Pancreas (tissue), 10 donors: ENCODE measurements at regions not wholly inside any gene's neighbourhood (a gene's known extent, or its start where the extent isn't known, plus 50 kb on each side); places are given as distances from the start of the nearest gene placed in this dataset.
A peak's percentile ranks its signal among the peaks of the same experiment; 100 is the strongest.
"Not testable (repeated sequence)": the region's sequence is repeated elsewhere in the genome, so short reads cannot be mapped to it uniquely, and the experiment has no call there.

Experiments used
- ATAC-seq, 4 donors: fragments of 200-7000 bp; cut with Tn5 transposase; one replicate each; pipeline versions ENCODE4 v1.8.0 to v1.9.1; 2020; ENCODE audit warnings: mild to moderate bottlenecking in 4 of 4, moderate library complexity in 4 of 4
- DNase-seq, 6 donors: peaks; one replicate each; pipeline ENCODE4 v3.0.0-alpha.2; 2020
- FAIRE-seq: peaks from 2 replicates; lab custom pipeline; 2012; peaks lifted over from hg19 to GRCh38; lab: Jason Lieb, UNC
- H3K27ac ChIP-seq, 4 donors: fragments of 200-600 bp; sonication (generic); 1 replicate in 3 of 4; 2 replicates in 1 of 4; pipeline versions ENCODE4 v1.5.0 to v1.8.0; 2020
- H3K27me3 ChIP-seq, 4 donors: fragments of 200-600 bp; one replicate each; pipeline ENCODE4 v1.8.0; 2021
- H3K36me3 ChIP-seq, 3 donors: fragments of 200-600 bp; sonication (generic) in 1 of 3; one replicate each; pipeline versions ENCODE4 v1.5.0 to v1.8.0; 2020 to 2021
- H3K4me1 ChIP-seq, 3 donors: fragments of 200-600 bp; one replicate each; pipeline ENCODE4 v1.8.0; 2021
- H3K4me3 ChIP-seq, 4 donors: fragments of 200-600 bp; sonication (generic) in 2 of 4; one replicate each; pipeline versions ENCODE4 v1.5.0 to v1.8.0; 2020 to 2021
- H3K9me3 ChIP-seq, 4 donors: fragments of 200-600 bp; one replicate each; pipeline ENCODE4 v1.8.0; 2021
- CTCF ChIP-seq, 4 donors: fragments of 200-600 bp; sonication (generic) in 3 of 4; IDR thresholded peaks; one replicate each; pipeline versions ENCODE4 v1.5.0 to v1.8.0; 2021; ENCODE audit warnings: antibody characterized with exemption in 4 of 4
- whole genome bisulfite sequencing, 2 donors: extraction: QIAGEN DNeasy Blood & Tissue Kit; methylation state at CpG; one replicate each; pipeline ENCODE4 v1.1.7; 2013; 5-methylcytosine and 5-hydroxymethylcytosine counted together
- intact Hi-C, 3 donors: fragments of 100-400 bp; cut with DNase I; formaldehyde crosslinking; loops; one replicate each; pipeline versions ENCODE4 v1.11.1 to v1.14.2; 2022
- donor health status: healthy with polysubstance abuse.
- donor health status: DM: no; HTN: no; CAD: no; lungs with moderate emphysema.
- donor health status: DM: no; HTN: no; CAD: no.
- donor health status: control.
- donor health status: control.
- donor health status: Bipolar disorder and iron deficiency.
- donor health status: DM: yes; HTN: yes; CAD: no.
- donor health status: DM: no; HTN: no; CAD: no.
- donor health status: DM: no; HTN: no; CAD: no.
- donor health status: DM: yes; HTN: yes; CAD: no.

- no peak overlapping the region for H3K27ac ChIP-seq
- TF ChIP-seq CTCF (IDR thresholded peaks at IDR 0.05), result no peak
- FAIRE-seq (no peak), DNase-seq (no peak), ATAC-seq (no peak)
- intact Hi-C loops, result no loop called here
- no peaks in the 10 kb centered on the region for H3K27me3 ChIP-seq
- H3K36me3 ChIP-seq, result no peaks in the 10 kb centered on the region
- no peaks in the 10 kb centered on the region for H3K9me3 ChIP-seq
- 38 to 57% methylated on average over 1 of the region's 1 CpG for WGBS, 2 donors
- no peak overlapping the region for H3K4me3 ChIP-seq
- no peaks in the 10 kb centered on the region for H3K4me1 ChIP-seq
These were observed 966.8 kb upstream of the CTNND2 start for GRCh38 chr5:12870872-12871539.

GRCh38 chr5:12865529-12865928, 961.3 kb upstream of the CTNND2 start:
- DNase-seq (no peak), ATAC-seq (no peak), FAIRE-seq (no peak)
- intact Hi-C loops, result no loop called here
- Histone ChIP-seq H3K27me3 (no peaks in the 10 kb centered on the region), H3K4me1 (no peaks in the 10 kb centered on the region), H3K36me3 (no peaks in the 10 kb centered on the region), H3K9me3 (no peaks in the 10 kb centered on the region), H3K4me3 (no peak overlapping the region), H3K27ac (no peak overlapping the region)
- no peak for TF ChIP-seq CTCF (IDR thresholded peaks at IDR 0.05)

GRCh38 chr5:12861886-12862654, 957.8 kb upstream of the CTNND2 start:
- no peak for FAIRE-seq
- Histone ChIP-seq H3K36me3 (no peaks in the 10 kb centered on the region), H3K27me3 (no peaks in the 10 kb centered on the region), H3K4me3 (no peak overlapping the region), H3K27ac (no peak overlapping the region), H3K9me3 (no peaks in the 10 kb centered on the region), H3K4me1 (no peaks in the 10 kb centered on the region)
- no peak for TF ChIP-seq CTCF (IDR thresholded peaks at IDR 0.05)
- intact Hi-C loops, result no loop called here
- WGBS, 2 donors, result 50 to 57% methylated on average over 7 of the region's 7 CpGs
- no peak for ATAC-seq
- no peak for DNase-seq

- H3K9me3 ChIP-seq, H3K36me3 ChIP-seq, H3K27ac ChIP-seq, H3K4me3 ChIP-seq, H3K27me3 ChIP-seq, ATAC-seq, intact Hi-C loops, FAIRE-seq, DNase-seq, H3K4me1 ChIP-seq: not testable (repeated sequence)
- 11 to 20% methylated on average over 1 of the region's 1 CpG for WGBS, 2 donors
These were observed 951.9 kb upstream of the CTNND2 start for GRCh38 chr5:12856105-12856504.

- no peak for FAIRE-seq
- intact Hi-C loops, result no loop called here
- H3K4me1 ChIP-seq, result no peaks in the 10 kb centered on the region
- no peak for ATAC-seq
- no peaks in the 10 kb centered on the region for H3K9me3 ChIP-seq
- peak in 1 of 6 donors; percentile 21 for DNase-seq
- H3K36me3 ChIP-seq, result no peaks in the 10 kb centered on the region
- no peak for TF ChIP-seq CTCF (IDR thresholded peaks at IDR 0.05)
- H3K27ac ChIP-seq, result no peak overlapping the region
- H3K27me3 ChIP-seq, result no peaks in the 10 kb centered on the region
- H3K4me3 ChIP-seq, result no peak overlapping the region
- WGBS, 2 donors, result 43 to 58% methylated on average over 5 of the region's 5 CpGs
These were observed 950.1 kb upstream of the CTNND2 start for GRCh38 chr5:12854386-12854785.
